ENCODE measurements at regions not wholly inside any gene's neighbourhood (a gene's known extent, or its start where the extent isn't known, plus 50 kb on each side); places are given as distances from the start of the nearest gene placed in this dataset.

- Histone ChIP-seq H3K79me2 (no peaks in the 10 kb centered on the region), H2AFZ (no peak overlapping the region), H3K9ac (no peak overlapping the region), H3K4me1 (no peaks in the 10 kb centered on the region), H3K27me3 (ENCODE audit: control insufficient read depth, insufficient read depth, low read length) (no peaks in the 10 kb centered on the region), H3K9me3 (ENCODE audit: control insufficient read depth, low read length) (no peaks in the 10 kb centered on the region), H3K27ac (no peak overlapping the region), H3K4me3 (ENCODE audit: low read depth, low read length) (no peak overlapping the region), H3K4me2 (ENCODE audit: low read length) (no peak overlapping the region), H3K36me3 (ENCODE audit: control insufficient read depth, insufficient read depth, low read length) (no peaks in the 10 kb centered on the region)
- TF ChIP-seq, protein P1, sequence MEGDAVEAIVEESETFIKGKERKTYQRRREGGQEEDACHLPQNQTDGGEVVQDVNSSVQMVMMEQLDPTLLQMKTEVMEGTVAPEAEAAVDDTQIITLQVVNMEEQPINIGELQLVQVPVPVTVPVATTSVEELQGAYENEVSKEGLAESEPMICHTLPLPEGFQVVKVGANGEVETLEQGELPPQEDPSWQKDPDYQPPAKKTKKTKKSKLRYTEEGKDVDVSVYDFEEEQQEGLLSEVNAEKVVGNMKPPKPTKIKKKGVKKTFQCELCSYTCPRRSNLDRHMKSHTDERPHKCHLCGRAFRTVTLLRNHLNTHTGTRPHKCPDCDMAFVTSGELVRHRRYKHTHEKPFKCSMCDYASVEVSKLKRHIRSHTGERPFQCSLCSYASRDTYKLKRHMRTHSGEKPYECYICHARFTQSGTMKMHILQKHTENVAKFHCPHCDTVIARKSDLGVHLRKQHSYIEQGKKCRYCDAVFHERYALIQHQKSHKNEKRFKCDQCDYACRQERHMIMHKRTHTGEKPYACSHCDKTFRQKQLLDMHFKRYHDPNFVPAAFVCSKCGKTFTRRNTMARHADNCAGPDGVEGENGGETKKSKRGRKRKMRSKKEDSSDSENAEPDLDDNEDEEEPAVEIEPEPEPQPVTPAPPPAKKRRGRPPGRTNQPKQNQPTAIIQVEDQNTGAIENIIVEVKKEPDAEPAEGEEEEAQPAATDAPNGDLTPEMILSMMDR (IDR thresholded peaks at IDR 0.05), result no peak
Measured at GRCh38 chr13:73274147-73274546, 215.3 kb downstream of the KLF5 start.

DNA sequence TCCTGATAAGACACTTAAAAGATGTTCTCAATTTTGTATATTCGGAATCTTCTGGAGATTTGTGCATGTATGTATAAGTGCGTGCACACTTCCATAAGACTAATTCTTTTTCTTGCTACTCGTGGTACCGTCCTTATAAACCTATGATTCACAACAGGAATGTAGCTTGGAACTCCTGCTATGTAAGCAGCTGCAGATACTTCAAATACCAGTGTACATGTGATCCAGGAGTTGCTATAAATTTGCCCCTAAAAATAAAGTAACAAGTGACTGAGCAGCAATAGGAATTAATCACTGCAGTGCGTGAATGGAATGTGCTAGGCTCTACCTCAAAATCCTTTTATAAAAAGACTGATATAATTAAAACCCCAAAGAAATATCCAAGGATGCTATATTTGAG lies 214.9 kb downstream of the KLF5 start:
- Histone ChIP-seq H2AFZ (no peak overlapping the region), H3K9me3 (ENCODE audit: control insufficient read depth, low read length) (no peaks in the 10 kb centered on the region), H3K4me1 (no peaks in the 10 kb centered on the region), H3K36me3 (ENCODE audit: control insufficient read depth, insufficient read depth, low read length) (no peaks in the 10 kb centered on the region), H3K27me3 (ENCODE audit: control insufficient read depth, insufficient read depth, low read length) (no peaks in the 10 kb centered on the region), H3K79me2 (no peaks in the 10 kb centered on the region), H3K27ac (no peak overlapping the region), H3K4me3 (ENCODE audit: low read depth, low read length) (no peak overlapping the region), H3K9ac (no peak overlapping the region), H3K4me2 (ENCODE audit: low read length) (no peak overlapping the region)
- TF ChIP-seq, protein P1 (IDR thresholded peaks at IDR 0.05), result no peak

DNA sequence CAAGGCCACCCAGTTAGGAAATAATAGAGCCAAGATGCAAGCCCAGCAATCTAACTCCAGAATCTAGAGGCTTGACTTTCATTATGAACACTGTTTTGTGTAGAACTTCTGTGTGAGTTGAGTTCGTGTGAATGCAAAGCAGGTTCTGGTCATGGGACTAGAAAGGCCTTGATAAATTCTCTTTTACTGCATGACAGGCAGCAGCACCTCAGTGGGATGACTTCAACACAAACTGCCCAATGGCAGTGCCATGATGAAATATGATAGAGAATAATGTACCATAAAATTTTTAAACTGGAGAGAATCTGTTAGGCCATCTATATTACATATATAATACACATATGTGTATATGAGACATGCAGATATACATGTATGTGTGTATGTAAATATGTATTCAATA lies 214.5 kb downstream of the KLF5 start:
- Histone ChIP-seq H3K4me2 (ENCODE audit: low read length) (no peak overlapping the region), H3K4me1 (no peaks in the 10 kb centered on the region), H3K9ac (no peak overlapping the region), H3K79me2 (no peaks in the 10 kb centered on the region), H3K9me3 (ENCODE audit: control insufficient read depth, low read length) (no peaks in the 10 kb centered on the region), H2AFZ (no peak overlapping the region), H3K27me3 (ENCODE audit: control insufficient read depth, insufficient read depth, low read length) (no peaks in the 10 kb centered on the region), H3K27ac (no peak overlapping the region), H3K4me3 (ENCODE audit: low read depth, low read length) (no peak overlapping the region), H3K36me3 (ENCODE audit: control insufficient read depth, insufficient read depth, low read length) (no peaks in the 10 kb centered on the region)
- TF ChIP-seq, protein P1 (IDR thresholded peaks at IDR 0.05), result no peak

GRCh38 chr13:73272831-73273230 lies 214.0 kb downstream of the KLF5 start:
- H3K4me1 ChIP-seq, result no peaks in the 10 kb centered on the region
- H3K4me2 ChIP-seq (ENCODE audit: low read length), result no peak overlapping the region
- no peaks in the 10 kb centered on the region for H3K27me3 ChIP-seq (ENCODE audit: control insufficient read depth, insufficient read depth, low read length)
- H3K9me3 ChIP-seq (ENCODE audit: control insufficient read depth, low read length), result no peaks in the 10 kb centered on the region
- no peak overlapping the region for H3K27ac ChIP-seq
- no peak overlapping the region for H3K9ac ChIP-seq
- TF ChIP-seq, protein P1 (IDR thresholded peaks at IDR 0.05), result no peak
- H3K36me3 ChIP-seq (ENCODE audit: control insufficient read depth, insufficient read depth, low read length), result no peaks in the 10 kb centered on the region
- no peak overlapping the region for H3K4me3 ChIP-seq (ENCODE audit: low read depth, low read length)
- no peak overlapping the region for H2AFZ ChIP-seq
- no peaks in the 10 kb centered on the region for H3K79me2 ChIP-seq

DNA sequence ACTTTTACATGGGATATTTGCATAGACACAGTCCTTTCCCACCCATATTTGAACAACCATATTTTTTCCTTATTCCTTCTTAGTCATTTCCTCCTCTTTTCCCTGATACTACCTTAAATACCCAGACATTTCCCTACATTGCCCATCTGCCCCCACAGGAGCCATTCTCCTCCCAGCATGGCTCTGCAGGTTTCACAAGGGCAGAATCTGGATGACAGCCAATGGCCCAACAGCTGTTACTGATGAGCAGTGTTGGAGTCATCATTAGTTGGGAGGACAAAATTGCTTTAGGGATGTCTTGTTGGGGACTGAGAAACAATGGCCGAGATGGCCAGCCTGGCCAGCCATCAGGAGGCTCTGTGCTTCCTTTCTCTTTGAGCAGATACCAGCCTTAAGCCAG lies 209.5 kb downstream of the KLF5 start:
- Histone ChIP-seq H2AFZ (no peak overlapping the region), H3K36me3 (ENCODE audit: control insufficient read depth, insufficient read depth, low read length) (no peaks in the 10 kb centered on the region), H3K79me2 (no peaks in the 10 kb centered on the region), H3K9ac (no peak overlapping the region), H3K4me3 (ENCODE audit: low read depth, low read length) (no peak overlapping the region), H3K4me2 (ENCODE audit: low read length) (no peak overlapping the region), H3K27ac (no peak overlapping the region), H3K9me3 (ENCODE audit: control insufficient read depth, low read length) (no peaks in the 10 kb centered on the region), H3K27me3 (ENCODE audit: control insufficient read depth, insufficient read depth, low read length) (no peaks in the 10 kb centered on the region), H3K4me1 (no peaks in the 10 kb centered on the region)
- TF ChIP-seq, protein P1 (IDR thresholded peaks at IDR 0.05), result no peak
